NCI-H2107 treated with DMSO at 0.1 percent for 48 hours (cell line): ENCODE measurements at regions not wholly inside any gene's neighbourhood (a gene's known extent, or its start where the extent isn't known, plus 50 kb on each side); places are given as distances from the start of the nearest gene placed in this dataset.
A peak's percentile ranks its signal among the peaks of the same experiment; 100 is the strongest.

Source experiments
- DNase-seq: peaks from one replicate; lab custom pipeline; 2025; ENCODE audit not compliant: unreplicated experiment; lab: John Stamatoyannopoulos, UW

GRCh38 chr5:7331131-7331530, 64.8 kb upstream of the ADCY2 start:
- DNase-seq: peak; percentile 65
